Stimulated activated CD8-positive, alpha-beta memory T cell treated with anti-CD3 and anti-CD28 coated beads, Interleukin-4, amount 100 ng/mL, for 4 hours (primary cell): ENCODE measurements at regions not wholly inside any gene's neighbourhood (a gene's known extent, or its start where the extent isn't known, plus 50 kb on each side); places are given as distances from the start of the nearest gene placed in this dataset.

Experiments used
- DNase-seq, 2 donors: peaks; one replicate each; pipeline ENCODE4 v3.0.0-alpha.2; 2020; ENCODE audit warnings: low read depth in 2 of 2, low spot score in 1 of 2

GRCh38 chr6:26305641-26305969, 59.4 kb upstream of the BTN3A2 start:
- DNase-seq: no peak

GRCh38 chr6:26306232-26306631, 58.8 kb upstream of the BTN3A2 start:
- no peak for DNase-seq

- DNase-seq: no peak
Measured at GRCh38 chr6:26307850-26308249, 57.1 kb upstream of the BTN3A2 start.

- DNase-seq: no peak
Measured at GRCh38 chr6:26309731-26310142, 55.3 kb upstream of the BTN3A2 start.

- no peak for DNase-seq
Measured at GRCh38 chr6:26311012-26311384, 54.0 kb upstream of the BTN3A2 start.

- no peak for DNase-seq
Measured at GRCh38 chr6:26311385-26312095, 53.5 kb upstream of the BTN3A2 start.

GRCh38 chr6:26312096-26312463, 52.9 kb upstream of the BTN3A2 start:
- DNase-seq: no peak

- DNase-seq: peak; percentile 64 to 85
Measured at GRCh38 chr6:26312501-26313397, 52.2 kb upstream of the BTN3A2 start.
